NK-92 (cell line): ENCODE measurements at regions not wholly inside any gene's neighbourhood (a gene's known extent, or its start where the extent isn't known, plus 50 kb on each side); places are given as distances from the start of the nearest gene placed in this dataset.
A peak's percentile ranks its signal among the peaks of the same experiment; 100 is the strongest.
"Not testable (repeated sequence)": the region's sequence is repeated elsewhere in the genome, so short reads cannot be mapped to it uniquely, and the experiment has no call there.

Experiments
- DNase-seq: peaks from one replicate; lab custom pipeline; 2025; ENCODE audit not compliant: unreplicated experiment; lab: John Stamatoyannopoulos, UW

- DNase-seq, result no peak
Observed at GRCh38 chr6:27742833-27743573, 169.2 kb downstream of the OR2B2 start.

DNA sequence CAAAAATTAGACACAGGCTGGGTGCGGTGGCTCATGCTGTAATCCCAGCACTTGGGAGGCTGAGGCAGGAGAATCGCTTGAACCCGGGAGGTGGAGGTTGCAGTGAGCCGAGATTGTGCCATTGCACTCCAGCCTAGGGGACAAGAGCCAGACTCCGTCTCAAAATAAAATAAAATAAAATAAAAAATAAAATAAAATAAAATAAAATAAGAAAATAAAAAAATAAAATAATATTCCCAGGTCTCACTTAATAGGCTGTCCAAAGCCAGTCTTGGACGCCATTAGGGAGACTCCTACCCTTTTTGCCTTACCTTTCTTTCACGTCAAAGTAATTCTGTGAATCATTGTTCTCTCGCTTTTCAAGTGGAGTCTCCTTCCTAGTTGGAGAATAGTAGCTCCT, 172.3 kb downstream of the OR2B2 start:
- not testable (repeated sequence) for DNase-seq

DNA sequence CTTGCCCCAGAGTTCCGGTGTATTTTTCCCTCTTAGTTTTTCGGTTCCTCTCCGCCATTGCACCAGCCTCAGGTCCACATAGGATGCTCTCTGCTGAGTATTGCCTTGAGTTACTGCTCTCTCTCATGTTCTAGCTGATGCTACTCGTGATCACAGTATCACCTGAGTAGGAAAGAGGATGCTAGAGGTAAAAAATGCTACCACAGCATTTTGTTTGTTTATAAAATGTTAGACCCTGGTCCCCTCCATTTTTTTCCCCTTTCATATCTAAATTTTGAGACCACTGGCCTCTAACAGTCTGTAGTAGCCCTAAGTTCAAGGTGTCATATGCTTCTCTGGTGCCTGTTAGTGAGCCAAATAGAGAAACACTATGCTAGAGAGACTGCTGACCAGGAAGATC, 175.5 kb downstream of the OR2B2 start:
- no peak for DNase-seq

- no peak for DNase-seq
Observed at GRCh38 chr6:27728442-27728841, 183.8 kb downstream of the OR2B2 start.

DNA sequence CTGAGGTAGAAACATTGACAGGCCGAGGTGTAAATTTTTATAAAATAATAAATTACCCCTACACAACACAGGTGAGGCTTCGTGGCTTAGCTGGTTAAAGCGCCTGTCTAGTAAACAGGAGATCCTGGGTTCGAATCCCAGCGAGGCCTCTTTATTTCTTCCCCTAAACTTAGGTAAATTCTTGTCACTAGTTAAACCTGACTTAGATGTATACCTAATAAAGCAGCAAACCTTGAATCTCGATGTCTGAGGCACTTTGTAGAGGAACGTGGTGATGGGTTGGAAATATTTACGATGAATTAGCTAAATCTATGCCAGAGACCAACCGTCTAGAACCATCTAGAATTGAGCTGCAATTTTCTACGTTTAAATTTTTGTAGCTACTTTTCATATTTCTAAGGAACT, 185.6 kb downstream of the OR2B2 start:
- DNase-seq, result no peak

- DNase-seq, result no peak
Observed at GRCh38 chr6:27720607-27721580, 191.3 kb downstream of the OR2B2 start.

DNA sequence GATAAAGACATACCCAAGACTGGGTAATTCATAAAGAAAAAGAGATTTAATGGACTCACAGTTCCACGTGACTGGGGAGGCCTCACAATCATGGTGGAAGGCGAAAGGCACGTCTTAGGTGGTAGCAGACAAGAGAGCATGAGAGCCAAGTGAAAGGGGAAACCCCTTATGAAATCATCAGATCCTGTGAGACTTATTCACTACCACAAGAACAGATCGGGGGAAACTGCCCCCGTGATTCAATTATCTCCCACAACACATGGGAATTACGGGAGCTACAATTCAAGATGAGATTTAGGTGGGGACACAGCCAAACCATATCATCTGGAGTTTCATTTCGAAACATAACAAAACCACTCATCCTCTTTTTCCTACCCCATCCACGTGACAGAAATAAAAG, 193.2 kb downstream of the OR2B2 start:
- DNase-seq, result not testable (repeated sequence)

GRCh38 chr6:27706431-27706830, 205.8 kb downstream of the OR2B2 start:
- no peak for DNase-seq

- no peak for DNase-seq
Observed at GRCh38 chr6:27700337-27700736, 211.9 kb downstream of the OR2B2 start.

GRCh38 chr6:27694547-27694874, 217.7 kb downstream of the OR2B2 start:
- no peak for DNase-seq

- no peak for DNase-seq
Observed at GRCh38 chr6:27693766-27694546, 218.2 kb downstream of the OR2B2 start.

- DNase-seq, result not testable (repeated sequence)
Observed at GRCh38 chr6:27692133-27692532, 219.2 kb upstream of the ZNF184 start.

GRCh38 chr6:27688014-27688586, 215.2 kb upstream of the ZNF184 start:
- peak; percentile 15 for DNase-seq

GRCh38 chr6:27687154-27688013, 214.5 kb upstream of the ZNF184 start:
- DNase-seq, result no peak

DNA sequence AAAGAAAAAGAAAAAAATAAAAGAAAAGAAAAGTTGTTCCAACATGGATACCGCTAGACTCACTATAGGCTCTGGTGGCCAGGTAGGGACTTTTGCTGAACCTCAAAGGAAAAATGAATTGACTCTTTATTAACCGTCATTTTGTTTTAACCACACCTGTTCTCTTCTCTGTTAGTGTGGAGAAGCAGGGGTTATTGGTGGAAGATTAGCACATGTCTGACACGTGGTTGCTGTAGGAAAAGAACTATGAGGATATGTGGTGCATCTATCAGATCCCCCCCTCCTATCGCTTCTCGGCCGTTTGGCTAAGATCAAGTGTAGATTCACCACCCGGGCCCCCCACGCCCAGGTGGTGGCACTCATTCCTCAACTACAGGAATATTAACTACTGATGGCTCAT, 212.4 kb upstream of the ZNF184 start:
- no peak for DNase-seq

DNA sequence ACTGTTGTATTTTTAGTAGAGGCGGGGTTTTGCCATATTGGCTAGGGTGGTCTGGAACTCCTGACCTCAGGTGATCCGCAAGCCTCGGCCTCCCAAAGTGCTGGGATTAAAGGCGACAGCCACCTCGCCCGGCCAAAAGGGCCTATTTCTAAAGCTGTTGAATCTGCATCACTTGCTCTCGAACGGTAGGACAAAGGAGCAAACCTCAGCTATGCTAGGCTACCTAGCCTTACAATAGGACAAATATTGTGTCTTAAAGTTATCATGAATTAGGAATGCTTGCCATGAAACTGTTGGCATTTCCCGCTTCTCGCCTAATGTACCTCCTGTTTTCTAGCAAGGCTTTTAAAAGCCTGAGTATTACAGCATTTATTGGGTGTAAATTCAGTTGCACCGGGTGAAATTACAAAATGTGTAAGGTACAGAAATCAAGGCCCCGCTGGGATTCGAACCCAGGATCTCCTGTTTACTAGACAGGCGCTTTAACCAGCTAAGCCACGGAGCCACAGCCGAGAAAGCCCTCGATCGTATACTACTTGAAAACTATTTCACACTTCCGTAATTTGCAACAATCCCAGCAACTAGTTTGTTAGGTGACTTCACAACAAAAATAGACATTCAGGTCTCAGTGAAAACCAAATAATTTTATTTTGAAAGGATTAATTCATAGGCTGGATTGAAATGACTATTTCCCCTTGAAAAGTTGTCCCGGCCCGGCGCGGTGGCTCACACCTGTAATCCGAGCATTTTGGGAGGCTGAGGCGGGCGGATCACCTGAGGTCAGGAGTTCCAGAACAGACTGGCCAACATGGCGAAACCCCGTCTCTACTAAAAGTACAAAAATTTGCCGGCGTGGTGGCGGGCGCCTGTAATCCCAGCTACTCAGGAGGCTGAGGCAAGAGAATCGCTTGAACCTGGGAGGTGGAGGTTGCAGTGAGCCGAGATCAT, 211.6 kb upstream of the ZNF184 start:
- no peak for DNase-seq

GRCh38 chr6:27679964-27680694, 207.2 kb upstream of the ZNF184 start:
- DNase-seq, result no peak

DNA sequence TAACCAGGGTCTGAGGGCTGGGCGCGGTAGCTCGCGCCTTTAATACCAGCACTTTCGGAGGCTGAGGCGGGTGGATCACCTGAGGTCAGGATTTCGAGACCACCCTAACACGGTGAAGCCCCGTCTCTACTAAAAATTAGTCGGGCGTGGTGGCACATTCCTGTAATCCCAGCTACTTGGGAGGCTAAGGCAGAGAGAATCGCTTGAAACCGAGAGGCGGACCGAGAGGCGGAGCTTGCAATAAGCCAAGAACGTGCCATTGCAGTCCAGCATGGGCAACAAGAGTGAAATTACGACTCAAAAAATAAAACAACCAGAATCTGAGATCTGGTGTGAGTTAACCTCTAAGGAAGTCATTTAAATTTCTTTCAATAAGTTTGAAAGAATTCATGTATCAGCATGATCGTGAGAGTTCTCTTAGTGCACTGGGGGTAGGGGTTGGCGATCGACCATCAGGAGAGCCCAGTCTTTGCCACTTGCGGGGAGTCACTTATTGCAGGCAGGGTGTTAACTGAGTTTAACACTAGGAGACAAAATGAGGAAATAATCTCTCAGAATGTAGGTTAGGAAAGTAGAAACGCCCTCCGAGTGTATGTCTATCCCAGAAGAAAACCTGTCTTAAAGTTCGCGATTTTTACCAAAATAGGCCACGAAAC, 206.5 kb upstream of the ZNF184 start:
- DNase-seq, result no peak
